ENCODE measurements at regions not wholly inside any gene's neighbourhood (a gene's known extent, or its start where the extent isn't known, plus 50 kb on each side); places are given as distances from the start of the nearest gene placed in this dataset.

GRCh38 chr14:39768589-39768988, 336.4 kb upstream of the FBXO33 start:
- no peak for DNase-seq (ENCODE audit: low read depth in 2 of 2)

- DNase-seq (ENCODE audit: low read depth in 2 of 2) = no peak
Measured at GRCh38 chr14:39766397-39767000, 334.3 kb upstream of the FBXO33 start.

- no peak for DNase-seq (ENCODE audit: low read depth in 2 of 2)
Measured at GRCh38 chr14:39765676-39766075, 333.4 kb upstream of the FBXO33 start.

- no peak for DNase-seq (ENCODE audit: low read depth in 2 of 2)
Measured at GRCh38 chr14:39763402-39763890, 331.2 kb upstream of the FBXO33 start.

- DNase-seq (ENCODE audit: low read depth in 2 of 2) = no peak
Measured at GRCh38 chr14:39762576-39763401, 330.6 kb upstream of the FBXO33 start.

GRCh38 chr14:39755269-39755878, 323.1 kb upstream of the FBXO33 start:
- no peak for DNase-seq (ENCODE audit: low read depth in 2 of 2)

GRCh38 chr14:39740454-39740853, 308.2 kb upstream of the FBXO33 start:
- DNase-seq (ENCODE audit: low read depth in 2 of 2) = no peak

- DNase-seq (ENCODE audit: low read depth in 2 of 2) = no peak
Measured at GRCh38 chr14:39739796-39740195, 307.6 kb upstream of the FBXO33 start.

GRCh38 chr14:39734306-39734705, 302.1 kb upstream of the FBXO33 start:
- no peak for DNase-seq (ENCODE audit: low read depth in 2 of 2)

GRCh38 chr14:39733741-39734140, 301.5 kb upstream of the FBXO33 start:
- DNase-seq (ENCODE audit: low read depth in 2 of 2) = no peak

GRCh38 chr14:39731912-39732311, 299.7 kb upstream of the FBXO33 start:
- DNase-seq (ENCODE audit: low read depth in 2 of 2) = peak; percentile 4 to 10

- no peak for DNase-seq (ENCODE audit: low read depth in 2 of 2)
Measured at GRCh38 chr14:39726563-39726962, 294.3 kb upstream of the FBXO33 start.

- DNase-seq (ENCODE audit: low read depth in 2 of 2) = no peak
Measured at GRCh38 chr14:39722547-39723273, 290.5 kb upstream of the FBXO33 start.

- DNase-seq (ENCODE audit: low read depth in 2 of 2) = no peak
Measured at GRCh38 chr14:39716987-39717570, 284.8 kb upstream of the FBXO33 start.

- no peak for DNase-seq (ENCODE audit: low read depth in 2 of 2)
Measured at GRCh38 chr14:39712293-39712999, 280.2 kb upstream of the FBXO33 start.

- no peak for DNase-seq (ENCODE audit: low read depth in 2 of 2)
Measured at GRCh38 chr14:39704594-39704993, 272.4 kb upstream of the FBXO33 start.

- DNase-seq (ENCODE audit: low read depth in 2 of 2) = no peak
Measured at GRCh38 chr14:39694341-39694740, 262.1 kb upstream of the FBXO33 start.

- DNase-seq (ENCODE audit: low read depth in 2 of 2) = no peak
Measured at GRCh38 chr14:39683691-39684260, 251.5 kb upstream of the FBXO33 start.

GRCh38 chr14:39682582-39682981, 250.3 kb upstream of the FBXO33 start:
- DNase-seq (ENCODE audit: low read depth in 2 of 2) = no peak

GRCh38 chr14:39681782-39682399, 249.7 kb upstream of the FBXO33 start:
- DNase-seq (ENCODE audit: low read depth in 2 of 2) = no peak
